ENCODE measurements at regions not wholly inside any gene's neighbourhood (a gene's known extent, or its start where the extent isn't known, plus 50 kb on each side); places are given as distances from the start of the nearest gene placed in this dataset.

DNA sequence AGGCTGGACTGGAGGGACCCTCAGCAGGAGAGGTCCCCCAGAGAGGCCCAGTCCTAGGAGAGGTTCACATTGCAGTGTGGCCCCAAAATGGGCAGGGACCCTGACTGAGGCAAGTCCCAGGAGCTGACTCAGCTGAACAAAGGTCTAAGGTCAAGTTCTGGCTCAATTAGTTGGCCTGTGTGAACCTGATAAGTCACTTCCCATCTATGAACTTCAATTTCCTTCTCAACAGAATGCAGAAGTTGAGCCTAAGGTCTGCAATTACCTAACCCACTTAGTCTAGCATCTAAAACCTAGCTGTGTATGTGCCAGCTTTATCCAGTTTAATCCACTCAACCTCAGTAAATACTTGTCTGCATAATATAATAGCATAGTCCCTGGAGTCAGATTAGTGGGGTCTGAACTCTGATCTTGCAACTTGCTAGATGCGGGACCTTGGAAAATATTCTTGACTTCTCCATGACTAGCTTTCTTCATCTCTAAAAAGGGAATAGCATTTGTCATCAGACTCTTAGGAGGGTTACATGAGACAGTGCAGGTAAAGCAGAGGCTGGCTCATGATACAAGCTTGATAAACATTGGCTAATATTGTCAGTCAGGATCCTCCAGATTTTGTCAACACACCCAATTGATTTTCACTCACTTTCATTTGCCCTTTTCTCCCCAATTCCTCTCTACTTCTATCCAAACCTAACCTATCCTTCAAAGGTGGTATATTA, 465.5 kb downstream of the INSC start:
- no peak for DNase-seq (ENCODE audit: low spot score)

DNA sequence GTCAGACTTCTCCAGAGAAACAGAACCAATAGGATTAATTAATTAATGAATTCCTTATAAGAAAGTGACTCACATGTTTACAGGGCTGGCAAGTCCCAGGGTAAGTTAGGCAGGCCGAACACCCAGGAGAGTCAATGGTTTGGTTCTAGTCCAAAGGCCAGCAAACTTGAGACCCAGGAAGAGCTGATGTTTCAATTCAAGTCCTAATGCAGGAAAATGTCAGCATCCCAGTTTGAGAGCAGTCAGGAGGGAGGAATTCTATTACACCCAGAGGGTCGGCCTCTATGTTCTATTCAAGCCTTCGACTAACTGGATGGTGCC, 466.0 kb downstream of the INSC start:
- DNase-seq (ENCODE audit: low spot score): no peak

- no peak for DNase-seq (ENCODE audit: low spot score)
Observed at GRCh38 chr11:15584158-15584557, 469.4 kb downstream of the INSC start.

- no peak for DNase-seq (ENCODE audit: low spot score)
Observed at GRCh38 chr11:15585602-15586331, 471.0 kb downstream of the INSC start.

DNA sequence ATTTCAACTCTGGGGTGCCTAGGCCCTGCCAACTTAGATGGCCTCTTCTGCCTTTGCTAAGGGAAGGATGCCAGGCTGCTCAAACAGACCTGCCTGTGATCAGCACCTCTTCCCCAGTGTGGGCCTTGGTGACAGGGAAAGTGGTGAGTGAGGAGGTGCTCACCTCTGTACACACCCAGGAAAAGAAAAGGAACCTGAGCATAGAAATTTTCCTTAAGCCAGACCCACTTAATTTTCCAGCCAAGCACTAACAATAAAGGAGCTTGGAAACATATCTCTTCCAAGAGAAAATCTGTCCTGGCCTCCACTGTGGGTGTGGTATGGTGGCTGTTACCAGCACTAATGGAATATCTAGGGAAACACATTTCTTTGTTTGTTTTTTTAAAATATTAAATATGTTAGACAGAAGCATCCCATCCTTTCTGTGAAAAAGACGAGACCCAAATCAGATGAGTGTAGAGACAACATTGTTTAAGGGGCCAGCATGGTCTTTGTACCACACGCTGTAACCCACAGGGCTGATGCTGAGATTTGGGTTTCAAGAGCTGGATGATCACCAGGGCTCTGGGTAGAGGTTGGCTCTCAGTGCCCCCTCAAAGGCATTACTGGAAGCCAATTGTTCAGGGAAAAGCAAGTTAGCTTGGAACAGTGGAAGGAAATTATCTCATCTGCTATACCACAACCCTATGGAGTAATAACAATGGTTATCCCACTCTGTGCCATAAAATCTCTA, 472.2 kb downstream of the INSC start:
- DNase-seq (ENCODE audit: low spot score): no peak

GRCh38 chr11:15589070-15589626, 474.4 kb downstream of the INSC start:
- DNase-seq (ENCODE audit: low spot score): no peak

DNA sequence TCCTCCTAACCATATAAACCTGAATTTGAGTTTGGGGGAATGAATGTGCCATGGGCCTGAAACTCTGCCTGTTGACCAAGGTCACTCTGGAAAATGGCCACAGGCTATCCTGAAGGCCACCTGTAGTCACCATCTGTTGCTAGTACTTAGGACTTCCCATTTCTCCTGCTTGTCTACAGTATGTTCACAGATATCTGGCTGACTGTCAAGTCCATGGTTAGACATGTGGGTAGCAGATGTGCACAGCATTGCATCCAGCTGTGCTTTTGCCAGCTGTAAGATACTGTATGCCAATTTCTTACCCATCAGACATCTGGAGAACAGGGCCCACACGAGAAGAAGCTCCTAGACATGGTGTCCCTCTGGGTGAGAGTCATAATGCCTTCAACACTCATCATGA, 475.4 kb downstream of the INSC start:
- DNase-seq (ENCODE audit: low spot score): no peak

- DNase-seq (ENCODE audit: low spot score): no peak
Observed at GRCh38 chr11:15591112-15591537, 476.4 kb downstream of the INSC start.

DNA sequence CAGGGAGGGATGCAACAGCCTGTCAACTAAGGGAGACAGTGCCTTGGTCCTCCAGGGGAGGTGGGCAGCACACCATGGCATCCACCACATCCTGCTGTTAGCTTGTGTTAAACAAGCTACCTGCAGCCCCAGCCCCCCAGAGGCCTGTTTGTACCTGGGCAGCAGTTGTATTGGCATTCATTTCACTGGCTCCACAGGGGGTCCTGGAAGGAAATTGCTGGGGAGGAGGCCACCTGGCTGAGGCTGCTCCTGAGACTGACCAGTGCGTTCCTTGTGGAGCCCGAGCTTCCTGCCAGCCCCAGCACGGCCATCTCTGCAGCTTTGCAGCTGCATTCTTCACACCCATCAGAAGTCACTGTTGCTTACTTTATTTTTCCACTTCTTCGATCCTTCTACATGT, 479.9 kb downstream of the INSC start:
- DNase-seq (ENCODE audit: low spot score): no peak

GRCh38 chr11:15599376-15599775, 484.7 kb downstream of the INSC start:
- no peak for DNase-seq (ENCODE audit: low spot score)

DNA sequence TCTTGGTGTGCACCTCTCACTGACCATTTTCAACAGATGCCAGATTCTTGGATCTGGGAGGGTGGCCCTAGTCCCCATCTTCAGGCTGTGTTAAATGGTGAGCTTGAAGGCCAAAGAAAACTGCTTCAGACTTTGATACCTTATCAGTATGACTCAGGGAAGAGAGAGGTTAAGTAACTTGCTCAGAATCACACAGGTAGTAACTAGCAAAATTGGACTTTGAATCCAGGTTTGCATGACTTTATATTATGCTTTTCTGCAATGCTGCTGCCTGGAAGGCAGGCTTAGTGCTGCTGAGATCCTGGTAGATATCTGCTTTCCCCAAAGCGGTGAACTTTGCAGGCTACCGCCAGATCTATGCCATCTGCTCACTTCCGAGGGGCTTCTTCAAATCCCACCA, 487.3 kb downstream of the INSC start:
- no peak for DNase-seq (ENCODE audit: low spot score)

DNA sequence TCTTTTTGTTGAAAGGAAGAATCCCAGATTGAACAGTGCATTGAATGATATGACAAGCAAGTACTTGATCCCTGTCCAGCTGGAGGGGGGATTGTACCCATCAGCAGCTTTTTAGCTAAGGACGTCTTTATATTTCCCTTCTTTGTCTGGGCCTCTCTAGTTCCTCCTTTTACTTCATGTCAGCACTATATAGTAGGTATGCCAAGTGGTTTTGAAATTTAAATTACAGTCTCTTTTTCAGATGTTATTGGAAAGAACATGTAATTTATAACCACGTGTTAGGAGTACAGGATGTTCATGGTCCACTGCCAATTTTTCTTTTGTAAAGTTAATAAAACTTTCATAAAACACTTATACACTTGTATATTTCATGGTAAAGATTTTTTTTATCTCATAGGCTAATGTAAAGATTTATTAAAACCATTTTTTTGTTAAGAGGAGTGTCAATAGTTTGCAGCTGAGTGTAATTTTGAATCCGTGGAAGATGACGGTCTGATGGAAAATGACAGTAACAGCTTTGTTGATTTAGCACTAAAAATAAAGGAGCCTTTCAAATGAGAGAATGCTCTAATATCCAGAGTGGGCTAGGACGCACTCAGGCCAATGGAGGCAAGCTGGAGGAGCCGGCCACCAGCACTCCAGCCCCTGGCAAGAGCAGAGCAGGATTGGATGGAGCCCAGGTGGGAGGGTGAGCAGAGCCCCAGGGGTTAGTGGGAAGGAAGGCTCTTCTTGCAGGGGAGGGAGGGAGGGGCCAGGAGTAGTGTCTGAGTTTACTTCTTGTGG, 488.3 kb downstream of the INSC start:
- DNase-seq (ENCODE audit: low spot score): no peak

GRCh38 chr11:15605094-15605493, 490.4 kb downstream of the INSC start:
- no peak for DNase-seq (ENCODE audit: low spot score)

DNA sequence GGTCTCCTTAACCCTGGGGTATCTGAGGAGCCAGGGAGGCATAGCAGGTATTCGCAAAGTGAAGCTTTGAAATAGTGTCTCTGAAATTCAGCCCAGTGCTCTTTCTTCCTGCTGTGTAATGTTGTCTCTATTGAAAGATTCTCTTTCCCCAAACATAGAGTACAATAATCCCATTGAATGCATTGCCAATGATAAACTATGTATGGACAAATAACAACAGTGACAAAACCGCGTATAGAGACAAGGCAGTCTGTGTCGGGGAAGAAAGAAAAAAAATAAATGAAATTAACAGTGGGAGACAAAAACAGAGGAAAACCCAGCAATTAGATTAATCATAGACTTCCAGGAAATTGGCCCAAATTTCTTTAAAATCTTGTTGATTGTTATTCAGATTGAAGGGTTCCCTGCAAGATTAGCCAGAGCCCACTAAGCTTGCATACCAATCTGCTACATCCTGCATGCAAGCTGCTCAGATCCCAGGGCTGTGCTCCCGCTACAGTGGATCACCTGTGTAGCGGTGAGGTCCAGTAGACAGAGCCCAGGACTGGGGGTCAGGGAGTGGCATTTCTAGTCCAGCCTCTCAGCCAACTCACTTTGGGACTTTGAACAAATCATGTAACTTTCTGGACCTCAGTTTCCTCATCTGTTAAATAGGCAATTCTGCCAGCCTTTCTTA, 492.8 kb downstream of the INSC start:
- no peak for DNase-seq (ENCODE audit: low spot score)

GRCh38 chr11:15609445-15609844, 494.7 kb downstream of the INSC start:
- no peak for DNase-seq (ENCODE audit: low spot score)

- no peak for DNase-seq (ENCODE audit: low spot score)
Observed at GRCh38 chr11:15610881-15611280, 496.2 kb downstream of the INSC start.

DNA sequence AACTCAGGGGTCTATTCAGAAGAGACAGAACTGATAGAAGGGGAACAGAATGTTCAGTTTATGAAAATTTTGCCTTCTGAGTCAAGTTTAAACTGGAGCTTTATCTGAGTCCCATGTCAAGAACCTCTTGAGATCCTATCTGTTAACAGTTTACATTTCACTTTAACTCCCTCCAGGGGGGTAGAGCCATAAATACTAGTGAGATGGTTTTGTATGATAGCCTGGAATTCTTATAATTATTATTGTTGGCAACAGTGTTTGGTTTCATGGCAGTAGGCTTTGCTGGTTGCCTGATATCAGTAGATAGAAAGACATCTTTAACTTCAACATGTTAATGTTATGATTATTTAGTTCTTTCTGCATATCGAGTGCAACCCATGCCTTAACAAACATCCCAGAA, 498.5 kb downstream of the INSC start:
- no peak for DNase-seq (ENCODE audit: low spot score)

GRCh38 chr11:15613789-15614188, 499.1 kb downstream of the INSC start:
- no peak for DNase-seq (ENCODE audit: low spot score)

DNA sequence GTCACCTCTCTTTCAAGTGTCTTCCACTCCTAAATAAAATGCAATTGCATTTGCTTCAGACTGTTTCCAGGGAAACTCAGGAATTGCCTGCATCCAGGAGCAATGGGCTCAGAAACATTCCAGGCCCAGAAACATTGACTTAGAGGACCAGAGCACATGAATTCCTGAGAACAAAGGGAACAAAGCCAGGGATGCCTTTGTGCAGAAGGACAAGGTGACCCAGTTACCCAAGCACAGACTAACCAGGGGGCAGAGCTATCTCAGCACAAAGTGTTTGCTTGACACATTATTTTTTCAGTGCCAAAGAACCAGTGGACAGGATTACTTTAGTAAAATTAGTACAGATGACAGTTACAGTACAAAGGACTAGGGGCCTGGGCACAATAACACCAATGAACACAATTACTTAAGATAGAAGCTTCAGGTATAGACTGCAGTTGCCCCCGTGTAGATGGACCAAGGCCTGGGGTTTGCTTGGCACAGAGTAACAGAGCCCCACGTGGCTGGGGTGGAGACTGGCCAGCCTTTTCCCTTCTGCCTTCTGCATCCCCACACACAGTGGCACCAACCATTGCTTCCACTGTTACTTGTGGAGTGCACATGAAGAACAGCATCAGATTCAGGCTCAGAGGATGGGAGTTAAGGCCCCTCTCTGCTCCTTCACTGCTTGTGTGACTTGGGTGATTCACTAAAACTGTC, 500.8 kb downstream of the INSC start:
- no peak for DNase-seq (ENCODE audit: low spot score)
